LNCAP (cell line): ENCODE measurements at regions not wholly inside any gene's neighbourhood (a gene's known extent, or its start where the extent isn't known, plus 50 kb on each side); places are given as distances from the start of the nearest gene placed in this dataset.

ENCODE experiments used
- TF ChIP-seq, protein P1 (sequence below): fragments of 450-650 bp; IDR thresholded peaks from 2 replicates; pipeline ENCODE4 v1.5.1; 2017; ENCODE audit warnings: mild to moderate bottlenecking

DNA sequence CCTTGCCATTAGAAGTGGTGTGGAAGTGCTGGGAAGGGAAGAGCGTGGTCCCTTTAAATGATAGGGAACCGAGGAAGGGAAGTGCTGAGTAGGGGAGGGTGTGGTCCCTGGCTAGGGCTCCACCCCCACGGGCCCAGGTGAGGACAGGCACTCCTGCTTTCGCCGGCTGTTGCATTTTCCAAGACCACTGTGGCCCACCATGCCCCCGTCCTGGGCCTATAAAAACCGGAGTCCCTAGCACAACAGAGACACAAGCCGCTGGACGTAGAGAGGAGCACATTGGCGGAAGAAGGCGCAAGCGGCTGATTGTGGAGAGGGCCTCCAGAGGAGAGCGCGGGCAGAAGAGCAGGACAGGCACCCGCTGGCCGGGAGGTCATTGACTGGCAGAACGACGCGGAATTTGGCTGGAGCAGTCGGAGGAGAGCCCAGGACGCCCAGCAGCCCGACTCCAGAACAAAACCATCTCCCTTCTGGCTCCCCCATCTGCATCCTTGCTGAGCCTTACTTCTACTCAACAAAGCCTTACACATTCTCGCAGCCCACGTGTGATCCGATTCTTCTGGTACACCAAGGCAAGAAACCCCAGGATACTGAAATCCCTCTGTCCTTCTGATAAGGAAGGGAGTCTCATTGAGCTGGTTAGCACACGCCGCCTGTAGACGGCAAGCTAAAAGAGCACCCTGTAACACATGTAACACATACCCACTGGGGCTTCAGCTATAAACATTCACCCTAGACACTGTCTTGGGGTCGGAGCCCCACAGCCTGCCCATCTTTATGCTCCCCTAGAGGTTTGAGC, 146.2 kb upstream of the LYZL1 start:
- TF ChIP-seq, protein P1, sequence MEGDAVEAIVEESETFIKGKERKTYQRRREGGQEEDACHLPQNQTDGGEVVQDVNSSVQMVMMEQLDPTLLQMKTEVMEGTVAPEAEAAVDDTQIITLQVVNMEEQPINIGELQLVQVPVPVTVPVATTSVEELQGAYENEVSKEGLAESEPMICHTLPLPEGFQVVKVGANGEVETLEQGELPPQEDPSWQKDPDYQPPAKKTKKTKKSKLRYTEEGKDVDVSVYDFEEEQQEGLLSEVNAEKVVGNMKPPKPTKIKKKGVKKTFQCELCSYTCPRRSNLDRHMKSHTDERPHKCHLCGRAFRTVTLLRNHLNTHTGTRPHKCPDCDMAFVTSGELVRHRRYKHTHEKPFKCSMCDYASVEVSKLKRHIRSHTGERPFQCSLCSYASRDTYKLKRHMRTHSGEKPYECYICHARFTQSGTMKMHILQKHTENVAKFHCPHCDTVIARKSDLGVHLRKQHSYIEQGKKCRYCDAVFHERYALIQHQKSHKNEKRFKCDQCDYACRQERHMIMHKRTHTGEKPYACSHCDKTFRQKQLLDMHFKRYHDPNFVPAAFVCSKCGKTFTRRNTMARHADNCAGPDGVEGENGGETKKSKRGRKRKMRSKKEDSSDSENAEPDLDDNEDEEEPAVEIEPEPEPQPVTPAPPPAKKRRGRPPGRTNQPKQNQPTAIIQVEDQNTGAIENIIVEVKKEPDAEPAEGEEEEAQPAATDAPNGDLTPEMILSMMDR: no peak

DNA sequence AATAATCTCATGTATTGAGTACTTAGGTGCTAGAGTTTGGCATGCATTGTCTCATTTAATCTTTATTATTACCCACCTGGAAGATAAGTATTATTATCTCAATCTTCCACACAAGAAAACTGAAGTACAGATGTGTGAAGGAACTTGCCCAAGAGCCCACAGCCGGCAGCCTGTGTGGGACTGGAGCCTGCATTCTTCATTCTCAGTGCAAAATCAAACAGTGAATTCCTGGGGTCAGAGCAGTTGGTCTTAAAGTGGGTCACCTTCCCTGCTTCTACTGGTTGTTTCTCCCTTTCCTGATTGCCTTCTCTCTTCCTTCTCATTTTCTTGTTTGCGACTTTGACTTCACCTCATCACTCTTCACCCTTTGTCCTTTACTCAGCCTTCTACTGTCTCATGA, 144.7 kb upstream of the LYZL1 start:
- TF ChIP-seq, protein P1: no peak

DNA sequence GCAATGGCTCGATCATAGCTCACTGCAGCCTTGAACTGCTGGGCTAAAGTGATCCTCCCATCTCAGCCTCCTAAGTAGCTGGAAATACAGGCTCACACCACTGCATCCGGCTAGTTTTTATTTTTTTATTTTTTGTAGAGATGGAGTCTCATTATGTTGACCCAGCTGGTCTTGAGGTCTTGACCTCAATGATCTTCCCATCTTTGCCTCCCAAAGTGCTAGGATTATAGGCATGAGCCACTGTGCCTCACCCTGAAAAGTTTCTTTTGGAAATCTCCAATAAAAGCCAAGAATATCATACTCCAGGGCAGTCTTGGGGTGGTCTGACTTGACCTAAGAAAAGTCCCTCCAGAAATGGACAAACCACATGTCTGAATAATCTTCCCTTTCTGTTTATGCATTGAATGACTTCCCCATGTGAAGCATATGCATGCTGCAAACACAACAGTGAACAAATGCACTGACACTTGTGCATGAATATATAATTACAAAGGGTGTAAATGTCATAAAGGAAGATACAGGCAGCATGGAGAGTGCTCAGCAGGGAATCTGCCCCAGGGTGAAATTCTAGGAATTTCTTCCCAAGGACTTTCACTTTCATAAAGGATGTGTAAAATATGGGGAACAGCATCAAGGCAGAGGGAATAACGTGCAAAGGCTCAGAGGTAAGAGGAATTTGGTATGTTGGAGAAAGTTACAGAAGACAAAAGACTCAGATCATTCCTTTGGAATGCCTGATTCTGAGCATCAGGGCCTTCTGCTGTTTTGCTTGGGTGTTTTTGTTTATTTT, 142.4 kb upstream of the LYZL1 start:
- TF ChIP-seq, protein P1: no peak

DNA sequence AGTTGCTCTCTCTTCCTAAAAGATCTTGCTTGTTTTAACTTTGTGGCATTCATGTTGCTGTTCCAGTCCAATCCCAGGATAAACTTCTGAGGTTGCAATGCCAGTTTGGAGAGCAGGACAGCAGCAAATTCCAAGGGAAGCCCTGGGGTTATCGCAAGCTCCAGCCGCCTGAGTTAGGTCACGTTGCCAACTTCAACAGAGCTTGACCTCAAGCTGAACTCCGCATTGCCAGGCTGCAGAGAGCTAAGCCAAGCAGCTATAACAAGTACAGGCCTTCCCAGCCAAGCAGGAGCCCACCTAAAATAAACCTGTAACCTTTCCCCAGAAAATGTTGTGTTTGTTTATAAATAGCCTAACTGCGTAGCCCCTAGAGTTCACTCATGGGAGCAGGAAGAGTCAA, 138.9 kb upstream of the LYZL1 start:
- TF ChIP-seq, protein P1: no peak

DNA sequence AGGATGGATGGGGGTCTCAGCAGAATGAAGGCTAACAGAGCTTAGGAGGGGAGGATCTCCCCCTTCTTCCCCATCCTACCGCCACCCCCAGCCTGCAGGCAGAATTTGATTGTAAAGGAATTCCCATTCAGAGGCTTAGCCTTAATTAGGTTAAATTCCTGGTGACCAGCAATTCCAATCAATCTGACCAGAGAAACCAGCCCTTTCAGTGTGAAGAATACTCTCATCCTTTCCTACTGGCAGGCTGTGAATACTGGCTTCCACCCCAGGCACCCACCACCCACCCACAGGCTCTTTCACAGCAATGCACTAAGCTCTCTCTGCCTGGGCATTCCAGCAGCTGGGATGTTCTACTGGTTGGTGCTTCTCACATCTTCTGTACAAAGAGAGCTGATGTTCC, 137.9 kb upstream of the LYZL1 start:
- TF ChIP-seq, protein P1: no peak

DNA sequence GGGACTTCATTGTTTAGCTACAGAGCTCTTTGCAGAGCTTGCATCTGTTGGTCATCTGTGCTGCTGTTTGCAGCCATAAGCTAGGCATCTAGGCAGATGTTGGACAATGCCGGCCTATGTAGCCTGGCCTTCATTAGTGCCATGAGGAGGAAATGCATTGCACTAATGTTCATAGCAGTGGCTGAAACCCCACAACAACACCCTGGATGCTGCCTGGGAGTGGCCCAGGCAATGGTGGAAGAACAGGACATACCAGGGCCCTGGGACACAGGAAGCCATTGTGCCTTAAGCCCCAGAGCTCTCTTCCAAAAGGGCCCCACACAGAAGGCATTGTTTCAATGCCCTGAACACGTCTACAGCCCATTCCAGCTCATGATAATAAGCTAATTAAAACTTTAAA, 131.5 kb upstream of the LYZL1 start:
- TF ChIP-seq, protein P1: no peak

DNA sequence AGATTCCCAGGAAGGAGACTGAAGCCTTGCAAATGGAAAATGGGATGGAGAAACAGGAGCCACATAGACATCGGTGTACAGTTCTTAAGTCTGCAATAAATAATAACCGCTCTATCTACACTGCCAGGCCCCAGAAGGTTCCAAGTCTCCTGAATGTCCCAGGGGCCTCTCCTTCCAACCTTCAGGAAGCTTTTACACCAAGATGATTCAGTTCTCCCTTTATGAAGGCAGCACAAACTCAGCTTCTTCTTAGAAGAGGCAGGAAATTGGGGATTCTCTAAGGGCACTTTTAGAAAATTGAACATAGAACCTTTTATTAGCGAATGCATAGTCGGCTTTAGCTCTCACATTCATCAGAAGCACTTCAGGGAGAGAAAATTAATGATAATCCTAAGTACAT, 130.8 kb upstream of the LYZL1 start:
- TF ChIP-seq, protein P1: no peak
